HEK293T (cell line): ENCODE measurements at regions not wholly inside any gene's neighbourhood (a gene's known extent, or its start where the extent isn't known, plus 50 kb on each side); places are given as distances from the start of the nearest gene placed in this dataset.

ENCODE experiments used
- CTCF ChIA-PET: fragments of 350-600 bp; formaldehyde crosslinking; extraction: SDS; loops from one replicate; lab custom pipeline; 2021; ENCODE audit warnings: antibody characterized with exemption, inconsistent platforms; lab: Yijun Ruan, JAX
- POLR2A ChIA-PET: fragments of 350-600 bp; formaldehyde crosslinking; extraction: SDS; loops from one replicate; lab custom pipeline; 2020; ENCODE audit warnings: antibody characterized with exemption, inconsistent platforms; lab: Yijun Ruan, JAX
- DNase-seq: peaks from one replicate; pipeline ENCODE4 v3.0.0; 2012; ENCODE audit warnings: mixed read lengths; ENCODE audit errors: extremely low spot score
- ARNT ChIP-seq: fragments of 450-650 bp; IDR thresholded peaks from 2 replicates; pipeline ENCODE4 v1.6.1; 2017; ENCODE audit warnings: mild to moderate bottlenecking
- BHLHE40 ChIP-seq: fragments of 450-650 bp; IDR thresholded peaks from 2 replicates; pipeline ENCODE4 v1.6.1; 2016; ENCODE audit warnings: mild to moderate bottlenecking, moderate library complexity, borderline replicate concordance
- CTBP1 ChIP-seq: fragments of 450-650 bp; IDR thresholded peaks from 2 replicates; pipeline ENCODE4 v1.6.1; 2016; ENCODE audit warnings: borderline replicate concordance
- ELF4 ChIP-seq: fragments of 450-650 bp; IDR thresholded peaks from 2 replicates; pipeline ENCODE4 v1.6.1; 2017; ENCODE audit warnings: antibody characterized with exemption
- FOXA1 ChIP-seq: fragments of 450-650 bp; IDR thresholded peaks from 2 replicates; pipeline ENCODE4 v1.6.1; 2016; ENCODE audit warnings: mild to moderate bottlenecking
- FOXK2 ChIP-seq: fragments of 450-650 bp; IDR thresholded peaks from 2 replicates; pipeline ENCODE4 v1.6.1; 2016; ENCODE audit warnings: mild to moderate bottlenecking
- FOXM1 ChIP-seq: fragments of 450-650 bp; IDR thresholded peaks from 2 replicates; pipeline ENCODE4 v1.6.1; 2017; ENCODE audit warnings: mild to moderate bottlenecking, borderline replicate concordance
- HDGF ChIP-seq: fragments of 450-650 bp; IDR thresholded peaks from 2 replicates; pipeline ENCODE4 v1.6.1; 2017; ENCODE audit warnings: antibody characterized with exemption, borderline replicate concordance
- L3MBTL2 ChIP-seq: fragments of 450-650 bp; conservative IDR thresholded peaks from 2 replicates; pipeline ENCODE4 v1.6.1; 2016; ENCODE audit warnings: mild to moderate bottlenecking
- LEF1 ChIP-seq: fragments of 450-650 bp; IDR thresholded peaks from 2 replicates; pipeline ENCODE4 v1.6.1; 2017; ENCODE audit warnings: mild to moderate bottlenecking, borderline replicate concordance
- NFRKB ChIP-seq: fragments of 450-650 bp; IDR thresholded peaks from 2 replicates; pipeline ENCODE4 v1.6.1; 2016; ENCODE audit warnings: mild to moderate bottlenecking, moderate library complexity
- PKNOX1 ChIP-seq: fragments of 450-650 bp; IDR thresholded peaks from 2 replicates; pipeline ENCODE4 v1.6.1; 2016
- SP1 ChIP-seq: fragments of 450-650 bp; IDR thresholded peaks from 2 replicates; pipeline ENCODE4 v1.6.1; 2017
- SUZ12 ChIP-seq: fragments of 450-650 bp; IDR thresholded peaks from 2 replicates; pipeline ENCODE4 v1.6.1; 2016; ENCODE audit warnings: mild to moderate bottlenecking
- TARDBP ChIP-seq: fragments of 450-650 bp; IDR thresholded peaks from 2 replicates; pipeline ENCODE4 v1.6.1; 2016
- ZNF384 ChIP-seq: fragments of 450-650 bp; IDR thresholded peaks from 2 replicates; pipeline ENCODE4 v1.6.1; 2016

GRCh38 chr12:71262466-71262865 lies 104.7 kb upstream of the TSPAN8 start:
- CTCF ChIA-PET, result no interaction called here
- TF ChIP-seq ARNT, result no peak
- no peak for TF ChIP-seq FOXK2
- no peak for TF ChIP-seq CTBP1
- TF ChIP-seq ELF4, result no peak
- no peak for TF ChIP-seq FOXM1
- no peak for TF ChIP-seq BHLHE40
- TF ChIP-seq PKNOX1, result no peak
- no peak for TF ChIP-seq L3MBTL2
- TF ChIP-seq ZNF384, result no peak
- no peak for TF ChIP-seq NFRKB
- no peak for TF ChIP-seq LEF1
- TF ChIP-seq HDGF, result no peak
- TF ChIP-seq FOXA1, result no peak
- no peak for TF ChIP-seq SUZ12
- TF ChIP-seq SP1, result no peak
- no peak for TF ChIP-seq TARDBP
- DNase-seq, result no peak
- POLR2A ChIA-PET, result no interaction called here

GRCh38 chr12:71252473-71252872 lies 94.7 kb upstream of the TSPAN8 start:
- CTCF ChIA-PET, result no interaction called here
- no peak for TF ChIP-seq L3MBTL2
- no peak for TF ChIP-seq TARDBP
- no peak for TF ChIP-seq FOXA1
- no peak for TF ChIP-seq SUZ12
- no peak for TF ChIP-seq ELF4
- TF ChIP-seq HDGF, result no peak
- POLR2A ChIA-PET, result no interaction called here
- DNase-seq, result no peak

GRCh38 chr12:71250166-71250565 lies 92.4 kb upstream of the TSPAN8 start:
- CTCF ChIA-PET, result no interaction called here
- TF ChIP-seq TARDBP (no peak), SUZ12 (no peak), L3MBTL2 (no peak), ELF4 (no peak), HDGF (no peak), ARNT (no peak), FOXK2 (no peak), BHLHE40 (no peak), PKNOX1 (no peak), SP1 (no peak), LEF1 (no peak), NFRKB (no peak), FOXM1 (no peak), ZNF384 (no peak)
- POLR2A ChIA-PET, result no interaction called here
- DNase-seq, result no peak

- no peak for DNase-seq
- ChIA-PET POLR2A (no interaction called here), CTCF (no interaction called here)
- TF ChIP-seq LEF1, result no peak
- no peak for TF ChIP-seq CTBP1
- no peak for TF ChIP-seq NFRKB
- no peak for TF ChIP-seq SP1
- no peak for TF ChIP-seq FOXM1
- no peak for TF ChIP-seq ARNT
- no peak for TF ChIP-seq L3MBTL2
- TF ChIP-seq ELF4, result no peak
- TF ChIP-seq TARDBP, result no peak
- TF ChIP-seq PKNOX1, result no peak
- no peak for TF ChIP-seq FOXK2
- TF ChIP-seq SUZ12, result no peak
- TF ChIP-seq BHLHE40, result no peak
- TF ChIP-seq FOXA1, result no peak
These were observed 85.6 kb upstream of the TSPAN8 start for GRCh38 chr12:71243370-71243769.

GRCh38 chr12:71242511-71242910 lies 84.7 kb upstream of the TSPAN8 start:
- TF ChIP-seq PKNOX1 (no peak), FOXM1 (no peak), LEF1 (no peak), TARDBP (no peak), CTBP1 (no peak), FOXK2 (no peak), HDGF (no peak), ELF4 (no peak), SUZ12 (no peak), L3MBTL2 (no peak), BHLHE40 (no peak), ARNT (no peak), FOXA1 (no peak), SP1 (no peak), NFRKB (no peak), ZNF384 (no peak)
- DNase-seq, result no peak
- POLR2A ChIA-PET, result no interaction called here
- CTCF ChIA-PET, result no interaction called here

- DNase-seq, result no peak
- POLR2A ChIA-PET, result no interaction called here
- no peak for TF ChIP-seq FOXM1
- no peak for TF ChIP-seq L3MBTL2
- TF ChIP-seq FOXA1, result no peak
- TF ChIP-seq FOXK2, result no peak
- no peak for TF ChIP-seq LEF1
- no peak for TF ChIP-seq SP1
- TF ChIP-seq SUZ12, result no peak
- CTCF ChIA-PET, result no interaction called here
These were observed 83.1 kb upstream of the TSPAN8 start for GRCh38 chr12:71240946-71241345.
